ENCODE measurements at regions not wholly inside any gene's neighbourhood (a gene's known extent, or its start where the extent isn't known, plus 50 kb on each side); places are given as distances from the start of the nearest gene placed in this dataset.

- H3K36me3 ChIP-seq, result no peaks in the 10 kb centered on the region
- ATAC-seq (ENCODE audit: insufficient number of reproducible peaks, low FRiP score, low read depth) (no peak), DNase-seq (ENCODE audit: low spot score) (no peak)
- no peak overlapping the region for H3K4me3 ChIP-seq
- no peak overlapping the region for H3K27ac ChIP-seq
- no peaks in the 10 kb centered on the region for H3K4me1 ChIP-seq (ENCODE audit: control insufficient read depth in 1 of 2, low read depth in 2 of 2)
- TF ChIP-seq CTCF (IDR thresholded peaks at IDR 0.05), result no peak
- H3K9me3 ChIP-seq, result no peaks in the 10 kb centered on the region
- H3K27me3 ChIP-seq (replicated peaks; ENCODE audit: insufficient read depth), result no peaks in the 10 kb centered on the region
Observed at GRCh38 chr19:30276883-30277280, 95.3 kb upstream of the ZNF536 start.

GRCh38 chr19:30277941-30278881, 94.0 kb upstream of the ZNF536 start:
- no peak for TF ChIP-seq CTCF (IDR thresholded peaks at IDR 0.05)
- DNase-seq (ENCODE audit: low spot score) (no peak), ATAC-seq (ENCODE audit: insufficient number of reproducible peaks, low FRiP score, low read depth) (no peak)
- Histone ChIP-seq H3K9me3 (no peaks in the 10 kb centered on the region), H3K4me3 (no peak overlapping the region), H3K4me1 (ENCODE audit: control insufficient read depth in 1 of 2, low read depth in 2 of 2) (no peaks in the 10 kb centered on the region), H3K36me3 (no peaks in the 10 kb centered on the region), H3K27ac (no peak overlapping the region), H3K27me3 (replicated peaks; ENCODE audit: insufficient read depth) (no peaks in the 10 kb centered on the region)

GRCh38 chr19:30278882-30279254, 93.3 kb upstream of the ZNF536 start:
- H3K9me3 ChIP-seq, result no peaks in the 10 kb centered on the region
- no peak for DNase-seq (ENCODE audit: low spot score)
- no peak overlapping the region for H3K4me3 ChIP-seq
- H3K36me3 ChIP-seq, result no peaks in the 10 kb centered on the region
- ATAC-seq (ENCODE audit: insufficient number of reproducible peaks, low FRiP score, low read depth), result no peak
- no peak overlapping the region for H3K27ac ChIP-seq
- no peaks in the 10 kb centered on the region for H3K4me1 ChIP-seq (ENCODE audit: control insufficient read depth in 1 of 2, low read depth in 2 of 2)
- no peaks in the 10 kb centered on the region for H3K27me3 ChIP-seq (replicated peaks; ENCODE audit: insufficient read depth)
- TF ChIP-seq CTCF (IDR thresholded peaks at IDR 0.05), result no peak

- H3K9me3 ChIP-seq, result no peaks in the 10 kb centered on the region
Observed at GRCh38 chr19:30280018-30280417, 92.2 kb upstream of the ZNF536 start.

GRCh38 chr19:30281906-30282305, 90.3 kb upstream of the ZNF536 start:
- no peak for DNase-seq (ENCODE audit: low spot score)
- no peak for ATAC-seq (ENCODE audit: insufficient number of reproducible peaks, low FRiP score, low read depth)
- H3K9me3 ChIP-seq, result no peaks in the 10 kb centered on the region
- no peak for TF ChIP-seq CTCF (IDR thresholded peaks at IDR 0.05)
- no peaks in the 10 kb centered on the region for H3K36me3 ChIP-seq
- H3K4me1 ChIP-seq (ENCODE audit: control insufficient read depth in 1 of 2, low read depth in 2 of 2), result no peaks in the 10 kb centered on the region
- no peak overlapping the region for H3K4me3 ChIP-seq
- H3K27me3 ChIP-seq (replicated peaks; ENCODE audit: insufficient read depth), result no peaks in the 10 kb centered on the region
- H3K27ac ChIP-seq, result no peak overlapping the region

More at GRCh38 chr19:30280018-30280417, 92.2 kb upstream of the ZNF536 start:
- Histone ChIP-seq H3K4me1 (ENCODE audit: control insufficient read depth in 1 of 2, low read depth in 2 of 2) (no peaks in the 10 kb centered on the region), H3K4me3 (no peak overlapping the region), H3K36me3 (no peaks in the 10 kb centered on the region), H3K27ac (no peak overlapping the region), H3K27me3 (replicated peaks; ENCODE audit: insufficient read depth) (no peaks in the 10 kb centered on the region)
- ATAC-seq (ENCODE audit: insufficient number of reproducible peaks, low FRiP score, low read depth), result no peak
- no peak for TF ChIP-seq CTCF (IDR thresholded peaks at IDR 0.05)
- no peak for DNase-seq (ENCODE audit: low spot score)

Data from thoracic aorta (tissue), 2 donors.